Trophoblast cell (in vitro differentiated cells and primary cell): ENCODE measurements at regions not wholly inside any gene's neighbourhood (a gene's known extent, or its start where the extent isn't known, plus 50 kb on each side); places are given as distances from the start of the nearest gene placed in this dataset.
A peak's percentile ranks its signal among the peaks of the same experiment; 100 is the strongest.

ENCODE experiments used
- DNase-seq, 2 donors: peaks; one replicate each; pipeline ENCODE4 v3.0.0-alpha.2; 2016
- H2AFZ ChIP-seq: 2 replicates; pipeline ENCODE4 v1.6.1; 2013; ENCODE audit warnings: low read length, moderate library complexity, mild to moderate bottlenecking; ENCODE audit not compliant: insufficient read depth, poor library complexity
- H2AK5ac ChIP-seq: 2 replicates; pipeline ENCODE4 v1.6.1; 2013; ENCODE audit warnings: mild to moderate bottlenecking, low read length
- H2BK120ac ChIP-seq: 2 replicates; pipeline ENCODE4 v1.6.1; 2013; ENCODE audit warnings: low read length, mild to moderate bottlenecking, moderate library complexity; ENCODE audit not compliant: insufficient read depth, poor library complexity
- H2BK12ac ChIP-seq: 2 replicates; pipeline ENCODE4 v1.6.1; 2013; ENCODE audit warnings: mild to moderate bottlenecking, low read length, moderate library complexity
- H2BK5ac ChIP-seq: 2 replicates; pipeline ENCODE4 v1.6.1; 2013; ENCODE audit warnings: low read length, low read depth, moderate library complexity, mild to moderate bottlenecking; ENCODE audit not compliant: poor library complexity
- H3K14ac ChIP-seq: 2 replicates; pipeline ENCODE4 v1.6.1; 2013; ENCODE audit warnings: mild to moderate bottlenecking, low read length
- H3K18ac ChIP-seq: 2 replicates; pipeline ENCODE4 v1.6.1; 2013; ENCODE audit warnings: mild to moderate bottlenecking, low read length
- H3K23ac ChIP-seq: 2 replicates; pipeline ENCODE4 v1.6.1; 2013; ENCODE audit warnings: low read length
- H3K27ac ChIP-seq: 2 replicates; pipeline ENCODE4 v1.5.1; 2013; ENCODE audit warnings: low read depth, mild to moderate bottlenecking, inconsistent platforms, low read length, moderate library complexity
- H3K27me3 ChIP-seq: 2 replicates; pipeline ENCODE4 v1.6.1; 2013; ENCODE audit warnings: inconsistent platforms, mild to moderate bottlenecking, low read length, moderate library complexity; ENCODE audit not compliant: insufficient read depth
- H3K36me3 ChIP-seq, 2 experiments: 1 replicate in 1 of 2; 2 replicates in 1 of 2; pipeline ENCODE4 v1.6.1; 2013; ENCODE audit warnings: low read length in 2 of 2, mild to moderate bottlenecking in 2 of 2, moderate library complexity in 1 of 2; ENCODE audit not compliant: insufficient read depth in 2 of 2, control insufficient read depth in 1 of 2
- H3K4ac ChIP-seq: 2 replicates; pipeline ENCODE4 v1.6.1; 2013; ENCODE audit warnings: low read depth, mild to moderate bottlenecking, low read length, moderate library complexity
- H3K4me1 ChIP-seq, 2 experiments: 1 replicate in 1 of 2; 2 replicates in 1 of 2; pipeline ENCODE4 v1.6.1; 2013; ENCODE audit warnings: low read length in 2 of 2, mild to moderate bottlenecking in 2 of 2, moderate library complexity in 1 of 2; ENCODE audit not compliant: insufficient read depth in 2 of 2, control insufficient read depth in 1 of 2
- H3K4me2 ChIP-seq: 2 replicates; pipeline ENCODE4 v1.6.1; 2013; ENCODE audit warnings: inconsistent platforms, mild to moderate bottlenecking, low read length, moderate library complexity
- H3K4me3 ChIP-seq: 2 replicates; pipeline ENCODE4 v1.5.1; 2013; ENCODE audit warnings: mild to moderate bottlenecking, low read depth, low read length, inconsistent platforms
- H3K79me1 ChIP-seq: one replicate; pipeline ENCODE4 v1.6.1; 2013; ENCODE audit warnings: low read length
- H3K79me2 ChIP-seq: 2 replicates; pipeline ENCODE4 v1.6.1; 2013; ENCODE audit warnings: low read length, mild to moderate bottlenecking; ENCODE audit not compliant: control insufficient read depth, insufficient read depth, poor library complexity
- H3K9ac ChIP-seq: 2 replicates; pipeline ENCODE4 v1.6.1; 2013; ENCODE audit warnings: mild to moderate bottlenecking, low read length
- H3K9me3 ChIP-seq: 2 replicates; pipeline ENCODE4 v1.6.1; 2013; ENCODE audit warnings: low read depth, mild to moderate bottlenecking, control low read depth, inconsistent platforms, low read length; ENCODE audit not compliant: insufficient read depth
- H4K12ac ChIP-seq: 2 replicates; pipeline ENCODE4 v1.6.1; 2013; ENCODE audit warnings: low read depth, mild to moderate bottlenecking, low read length, moderate library complexity
- H4K8ac ChIP-seq: 2 replicates; pipeline ENCODE4 v1.6.1; 2013; ENCODE audit warnings: low read depth, mild to moderate bottlenecking, low read length, moderate library complexity
- H4K91ac ChIP-seq: one replicate; pipeline ENCODE4 v1.6.1; 2013; ENCODE audit warnings: low read depth, mild to moderate bottlenecking, low read length, moderate library complexity
- WGBS: extraction: QIAGEN DNeasy Blood & Tissue Kit; methylation state at CpG from one replicate; pipeline ENCODE4 v1.1.7; 2013; ENCODE audit warnings: missing lambda C conversion rate; ENCODE audit not compliant: insufficient read length, insufficient coverage; ENCODE audit errors: extremely low coverage; 5-methylcytosine and 5-hydroxymethylcytosine counted together

DNA sequence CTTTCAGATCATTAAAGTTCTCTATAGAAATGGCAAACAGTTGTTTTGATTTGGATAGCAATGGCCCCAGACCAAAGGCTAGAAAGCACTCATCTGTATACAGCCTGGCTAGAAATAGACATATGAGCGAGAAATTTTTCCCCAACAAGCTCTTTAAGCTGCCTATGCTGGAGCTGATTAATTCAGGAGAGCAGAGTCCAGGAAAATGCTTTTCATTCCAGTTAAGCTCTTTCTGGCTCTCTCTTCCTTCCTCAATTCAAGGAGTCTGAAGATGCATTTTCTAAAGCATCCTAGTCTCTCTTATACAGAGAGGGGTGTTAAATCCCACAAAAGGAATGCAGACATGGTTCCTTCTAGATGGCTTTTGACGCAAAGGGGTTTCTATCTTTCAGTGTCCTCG is 141.7 kb upstream of the RAI2 start:
- H3K79me1 ChIP-seq, result no peaks in the 10 kb centered on the region
- H3K23ac ChIP-seq, result no peak overlapping the region
- no peak overlapping the region for H3K9ac ChIP-seq
- H4K91ac ChIP-seq, result no peak overlapping the region
- H3K27me3 ChIP-seq, result no peaks in the 10 kb centered on the region
- H2AFZ ChIP-seq, result no peak overlapping the region
- H3K79me2 ChIP-seq, result no peaks in the 10 kb centered on the region
- no peaks in the 10 kb centered on the region for H3K36me3 ChIP-seq
- H3K14ac ChIP-seq, result no peak overlapping the region
- H3K4me3 ChIP-seq, result no peak overlapping the region
- H2BK5ac ChIP-seq, result no peak overlapping the region
- no peaks in the 10 kb centered on the region for H3K4me1 ChIP-seq
- no peak overlapping the region for H3K18ac ChIP-seq
- no peak overlapping the region for H4K8ac ChIP-seq
- no peak overlapping the region for H2BK12ac ChIP-seq
- H2BK120ac ChIP-seq, result no peak overlapping the region
- no peak overlapping the region for H2AK5ac ChIP-seq
- H3K4ac ChIP-seq, result no peak overlapping the region
- WGBS, result no CpG with 5 or more reads among the region's 3 CpGs
- no peak overlapping the region for H3K27ac ChIP-seq
- H4K12ac ChIP-seq, result no peak overlapping the region
- no peak overlapping the region for H3K4me2 ChIP-seq
- peak in 1 of 2 donors; percentile 14 for DNase-seq
- no peaks in the 10 kb centered on the region for H3K9me3 ChIP-seq

DNA sequence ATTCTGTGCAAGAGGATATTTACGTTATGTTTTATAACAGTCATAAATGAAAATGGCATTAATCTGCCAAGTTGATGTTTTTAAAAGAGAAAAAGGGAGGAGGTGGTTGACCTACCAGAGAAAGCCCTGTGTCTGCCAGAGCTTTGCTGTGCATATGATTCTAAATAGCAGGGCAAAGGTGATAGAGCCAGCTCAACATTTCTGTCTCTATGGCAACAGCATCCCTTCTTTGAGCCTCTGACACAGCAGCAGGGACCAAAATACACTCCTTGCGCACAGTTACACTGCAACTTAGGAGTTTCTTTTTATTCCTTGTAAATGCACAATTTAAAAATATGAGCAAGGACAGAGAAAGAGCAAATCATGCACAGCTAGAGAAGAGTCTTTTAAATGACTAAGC is 133.3 kb upstream of the RAI2 start:
- no peaks in the 10 kb centered on the region for H3K36me3 ChIP-seq

DNA sequence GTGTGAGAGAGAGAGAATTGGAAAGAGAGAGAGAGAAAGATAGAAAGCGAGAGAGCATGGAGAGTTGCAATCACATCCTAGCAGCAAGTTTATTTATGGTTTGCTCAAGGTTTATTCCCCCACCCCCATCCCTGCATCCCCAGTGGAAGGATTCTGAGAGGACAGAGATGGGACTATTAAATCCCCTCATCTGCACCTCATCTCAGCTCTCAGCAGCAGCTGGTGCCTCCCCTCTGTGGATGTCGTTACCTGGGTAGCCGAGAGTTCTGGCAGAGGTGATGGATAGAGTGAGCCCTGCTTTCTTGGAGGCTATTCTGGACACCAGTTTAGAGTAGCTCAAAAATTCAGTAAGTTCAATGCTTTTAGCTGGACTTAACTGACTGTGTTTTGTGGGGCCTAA is 132.0 kb upstream of the RAI2 start:
- no peak overlapping the region for H2AK5ac ChIP-seq
- no peak overlapping the region for H2BK12ac ChIP-seq
- no peak overlapping the region for H4K8ac ChIP-seq
- H3K36me3 ChIP-seq, result no peaks in the 10 kb centered on the region
- H2AFZ ChIP-seq, result no peak overlapping the region
- H3K27me3 ChIP-seq, result no peaks in the 10 kb centered on the region
- H3K9ac ChIP-seq, result no peak overlapping the region
- no peak overlapping the region for H2BK5ac ChIP-seq
- H3K4me2 ChIP-seq, result no peak overlapping the region
- H3K14ac ChIP-seq, result no peak overlapping the region
- H4K91ac ChIP-seq, result no peak overlapping the region
- H3K4ac ChIP-seq, result no peak overlapping the region
- no peak overlapping the region for H4K12ac ChIP-seq
- DNase-seq, result no peak
- WGBS, result no CpG with 5 or more reads among the region's 3 CpGs
- no peaks in the 10 kb centered on the region for H3K79me1 ChIP-seq
- H2BK120ac ChIP-seq, result no peak overlapping the region
- no peak overlapping the region for H3K27ac ChIP-seq
- no peak overlapping the region for H3K23ac ChIP-seq
- no peaks in the 10 kb centered on the region for H3K79me2 ChIP-seq
- no peaks in the 10 kb centered on the region for H3K4me1 ChIP-seq
- no peak overlapping the region for H3K18ac ChIP-seq
- no peak overlapping the region for H3K4me3 ChIP-seq
- no peaks in the 10 kb centered on the region for H3K9me3 ChIP-seq

More for the DNA sequence above, 133.3 kb upstream of the RAI2 start:
- no peak overlapping the region for H2BK12ac ChIP-seq
- no peak overlapping the region for H3K4ac ChIP-seq
- no peak overlapping the region for H3K14ac ChIP-seq
- no peak overlapping the region for H4K91ac ChIP-seq
- H3K9me3 ChIP-seq, result no peaks in the 10 kb centered on the region
- no CpG with 5 or more reads among the region's 2 CpGs for whole genome bisulfite sequencing
- no peak overlapping the region for H2AK5ac ChIP-seq
- no peak overlapping the region for H3K9ac ChIP-seq
- no peaks in the 10 kb centered on the region for H3K79me1 ChIP-seq
- H3K23ac ChIP-seq, result no peak overlapping the region
- H3K18ac ChIP-seq, result no peak overlapping the region
- no peak overlapping the region for H2BK120ac ChIP-seq
- no peak overlapping the region for H3K27ac ChIP-seq
- no peak overlapping the region for H4K12ac ChIP-seq
- H4K8ac ChIP-seq, result no peak overlapping the region
- H3K79me2 ChIP-seq, result no peaks in the 10 kb centered on the region
- no peak overlapping the region for H2AFZ ChIP-seq
- no peak for DNase-seq
- H3K27me3 ChIP-seq, result no peaks in the 10 kb centered on the region
- no peak overlapping the region for H3K4me2 ChIP-seq
- H3K4me3 ChIP-seq, result no peak overlapping the region
- no peak overlapping the region for H2BK5ac ChIP-seq
- H3K4me1 ChIP-seq, result no peaks in the 10 kb centered on the region

DNA sequence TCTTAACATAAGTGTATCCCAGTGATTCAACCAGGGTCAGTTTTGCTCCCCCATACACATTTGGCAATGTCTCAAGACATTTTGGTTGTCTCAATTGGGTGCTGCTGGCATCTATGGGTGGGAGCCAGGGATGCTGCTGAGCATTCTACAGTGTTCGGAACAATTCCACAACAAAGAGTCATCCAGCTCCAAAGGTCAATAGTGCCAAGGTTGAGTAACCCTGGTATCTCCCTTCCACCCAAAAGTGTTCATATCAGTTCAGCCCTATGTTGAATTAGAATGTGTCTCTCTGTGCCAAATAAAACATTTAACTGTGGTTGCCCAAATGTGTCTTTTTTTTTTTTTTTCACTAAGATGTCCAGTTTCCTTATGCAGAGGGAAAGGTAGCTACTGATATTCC is 129.4 kb upstream of the RAI2 start:
- no CpG with 5 or more reads among the region's 1 CpG for WGBS
- Histone ChIP-seq H3K36me3 (no peaks in the 10 kb centered on the region), H2BK120ac (no peak overlapping the region), H3K27ac (no peak overlapping the region), H2BK5ac (no peak overlapping the region), H3K27me3 (no peaks in the 10 kb centered on the region), H3K4me3 (no peak overlapping the region), H3K18ac (no peak overlapping the region), H2AFZ (no peak overlapping the region), H3K23ac (no peak overlapping the region), H3K4me1 (no peaks in the 10 kb centered on the region), H4K91ac (no peak overlapping the region), H3K4ac (no peak overlapping the region), H4K8ac (no peak overlapping the region), H4K12ac (no peak overlapping the region), H3K79me1 (no peaks in the 10 kb centered on the region), H2AK5ac (no peak overlapping the region), H3K9me3 (no peaks in the 10 kb centered on the region), H2BK12ac (no peak overlapping the region), H3K79me2 (no peaks in the 10 kb centered on the region), H3K14ac (no peak overlapping the region), H3K4me2 (no peak overlapping the region), H3K9ac (no peak overlapping the region)
- peak in 1 of 2 donors; percentile 40 for DNase-seq
